Stomach smooth muscle (tissue), 2 donors: ENCODE measurements at regions not wholly inside any gene's neighbourhood (a gene's known extent, or its start where the extent isn't known, plus 50 kb on each side); places are given as distances from the start of the nearest gene placed in this dataset.
"Not testable (repeated sequence)": the region's sequence is repeated elsewhere in the genome, so short reads cannot be mapped to it uniquely, and the experiment has no call there.

Experiments used
- H3K27ac ChIP-seq: one replicate; pipeline ENCODE4 v1.7.0; 2013; ENCODE audit warnings: mild to moderate bottlenecking, low read length, inconsistent platforms
- H3K27me3 ChIP-seq, 2 donors: one replicate each; pipeline ENCODE4 v1.7.0; 2013; ENCODE audit warnings: low read length in 2 of 2; ENCODE audit not compliant: insufficient read depth in 2 of 2, control insufficient read depth in 1 of 2
- H3K36me3 ChIP-seq, 2 donors: one replicate each; pipeline ENCODE4 v1.7.0; 2013; ENCODE audit warnings: low read length in 2 of 2; ENCODE audit not compliant: control insufficient read depth in 2 of 2, insufficient read depth in 2 of 2
- H3K4me1 ChIP-seq: one replicate; pipeline ENCODE4 v1.7.0; 2013; ENCODE audit warnings: low read length; ENCODE audit not compliant: control insufficient read depth, insufficient read depth
- H3K4me3 ChIP-seq, 2 donors: one replicate each; pipeline ENCODE4 v1.7.0; 2013; ENCODE audit warnings: low read length in 2 of 2
- H3K9ac ChIP-seq, 2 donors: one replicate each; pipeline ENCODE4 v1.7.0; 2013; ENCODE audit warnings: low read length in 2 of 2, mild to moderate bottlenecking in 1 of 2
- H3K9me3 ChIP-seq, 2 donors: one replicate each; pipeline ENCODE4 v1.7.0; 2013; ENCODE audit warnings: low read length in 2 of 2; ENCODE audit not compliant: control insufficient read depth in 2 of 2
- donor health status: healthy.
- donor health status: Pancreatic carcinoma.

- Histone ChIP-seq H3K4me3 (no peak overlapping the region), H3K27me3 (no peaks in the 10 kb centered on the region), H3K4me1 (no peaks in the 10 kb centered on the region), H3K36me3 (no peaks in the 10 kb centered on the region), H3K9me3 (no peaks in the 10 kb centered on the region), H3K9ac (no peak overlapping the region), H3K27ac (no peak overlapping the region)
Measured at GRCh38 chr1:101547357-101547756, 310.5 kb downstream of the S1PR1 start.

GRCh38 chr1:101548376-101548775 lies 311.6 kb downstream of the S1PR1 start:
- H3K36me3 ChIP-seq: no peaks in the 10 kb centered on the region

GRCh38 chr1:101550581-101550980 lies 313.8 kb downstream of the S1PR1 start:
- H3K27ac ChIP-seq: no peak overlapping the region
- H3K27me3 ChIP-seq: no peaks in the 10 kb centered on the region
- no peaks in the 10 kb centered on the region for H3K4me1 ChIP-seq
- H3K4me3 ChIP-seq: no peak overlapping the region
- H3K9me3 ChIP-seq: no peaks in the 10 kb centered on the region
- no peak overlapping the region for H3K9ac ChIP-seq
- no peaks in the 10 kb centered on the region for H3K36me3 ChIP-seq

More at GRCh38 chr1:101548376-101548775, 311.6 kb downstream of the S1PR1 start:
- Histone ChIP-seq H3K27ac (no peak overlapping the region), H3K4me3 (no peak overlapping the region), H3K27me3 (no peaks in the 10 kb centered on the region), H3K4me1 (no peaks in the 10 kb centered on the region), H3K9me3 (no peaks in the 10 kb centered on the region), H3K9ac (no peak overlapping the region)

GRCh38 chr1:101566883-101567538 lies 330.2 kb downstream of the S1PR1 start:
- no peaks in the 10 kb centered on the region for H3K4me1 ChIP-seq
- H3K27ac ChIP-seq: no peak overlapping the region
- H3K36me3 ChIP-seq: no peaks in the 10 kb centered on the region
- no peaks in the 10 kb centered on the region for H3K27me3 ChIP-seq
- H3K9me3 ChIP-seq: no peaks in the 10 kb centered on the region
- H3K4me3 ChIP-seq: no peak overlapping the region
- H3K9ac ChIP-seq: no peak overlapping the region

GRCh38 chr1:101567582-101568189 lies 330.9 kb downstream of the S1PR1 start:
- Histone ChIP-seq H3K4me1 (no peaks in the 10 kb centered on the region), H3K9ac (no peak overlapping the region), H3K36me3 (no peaks in the 10 kb centered on the region), H3K4me3 (no peak overlapping the region), H3K27me3 (no peaks in the 10 kb centered on the region), H3K9me3 (no peaks in the 10 kb centered on the region), H3K27ac (no peak overlapping the region)

GRCh38 chr1:101587741-101588140 lies 350.9 kb downstream of the S1PR1 start:
- Histone ChIP-seq H3K36me3 (no peaks in the 10 kb centered on the region), H3K9ac (no peak overlapping the region), H3K4me1 (no peaks in the 10 kb centered on the region), H3K27ac (no peak overlapping the region), H3K9me3 (no peaks in the 10 kb centered on the region), H3K4me3 (no peak overlapping the region), H3K27me3 (no peaks in the 10 kb centered on the region)

GRCh38 chr1:101588677-101589076 lies 351.9 kb downstream of the S1PR1 start:
- H3K4me1 ChIP-seq: no peaks in the 10 kb centered on the region
- no peaks in the 10 kb centered on the region for H3K9me3 ChIP-seq
- no peak overlapping the region for H3K27ac ChIP-seq
- H3K9ac ChIP-seq: no peak overlapping the region
- H3K36me3 ChIP-seq: no peaks in the 10 kb centered on the region
- no peak overlapping the region for H3K4me3 ChIP-seq
- no peaks in the 10 kb centered on the region for H3K27me3 ChIP-seq

- H3K36me3 ChIP-seq: no peaks in the 10 kb centered on the region
- H3K9ac ChIP-seq: no peak overlapping the region
- H3K9me3 ChIP-seq: no peaks in the 10 kb centered on the region
- no peak overlapping the region for H3K4me3 ChIP-seq
- H3K27ac ChIP-seq: no peak overlapping the region
- H3K4me1 ChIP-seq: no peaks in the 10 kb centered on the region
- H3K27me3 ChIP-seq: no peaks in the 10 kb centered on the region
Measured at GRCh38 chr1:101592845-101593244, 356.0 kb downstream of the S1PR1 start.

GRCh38 chr1:101595881-101596374 lies 359.1 kb downstream of the S1PR1 start:
- H3K4me1 ChIP-seq: no peaks in the 10 kb centered on the region

GRCh38 chr1:101600615-101601014 lies 363.8 kb downstream of the S1PR1 start:
- not testable (repeated sequence) for H3K27me3 ChIP-seq, H3K4me3 ChIP-seq, H3K4me1 ChIP-seq, H3K36me3 ChIP-seq, H3K9ac ChIP-seq, H3K27ac ChIP-seq, H3K9me3 ChIP-seq

More at GRCh38 chr1:101595881-101596374, 359.1 kb downstream of the S1PR1 start:
- Histone ChIP-seq H3K36me3 (no peaks in the 10 kb centered on the region), H3K4me3 (no peak overlapping the region), H3K27ac (no peak overlapping the region), H3K27me3 (no peaks in the 10 kb centered on the region), H3K9me3 (no peaks in the 10 kb centered on the region), H3K9ac (no peak overlapping the region)

- H3K4me3 ChIP-seq: no peak overlapping the region
- no peaks in the 10 kb centered on the region for H3K4me1 ChIP-seq
- H3K27me3 ChIP-seq: no peaks in the 10 kb centered on the region
- H3K9me3 ChIP-seq: peaks cover 0 to 2% of the 10 kb centered on the region in 2 donors
- no peaks in the 10 kb centered on the region for H3K36me3 ChIP-seq
- H3K27ac ChIP-seq: no peak overlapping the region
- H3K9ac ChIP-seq: no peak overlapping the region
Measured at GRCh38 chr1:101603726-101604125, 366.9 kb downstream of the S1PR1 start.
